ENCODE measurements at regions not wholly inside any gene's neighbourhood (a gene's known extent, or its start where the extent isn't known, plus 50 kb on each side); places are given as distances from the start of the nearest gene placed in this dataset.

- no peaks in the 10 kb centered on the region for H3K36me3 ChIP-seq
- no peak overlapping the region for H3K27ac ChIP-seq (replicated peaks in 1 of 4)
- no peak for DNase-seq (ENCODE audit: extremely low spot score)
- H3K4me3 ChIP-seq: no peak overlapping the region
- no peaks in the 10 kb centered on the region for H3K27me3 ChIP-seq
- 72% methylated on average over 5 of the region's 5 CpGs for WGBS
- H3K9me3 ChIP-seq: no peaks in the 10 kb centered on the region
- H3K4me1 ChIP-seq: no peaks in the 10 kb centered on the region
- intact Hi-C loops (cut with DNase I): no loop called here
- TF ChIP-seq CTCF (IDR thresholded peaks at IDR 0.05) (no peak), EP300 (IDR thresholded peaks at IDR 0.05) (no peak), POLR2AphosphoS5 (IDR thresholded peaks at IDR 0.05) (no peak), POLR2A (IDR thresholded peaks at IDR 0.05; ENCODE audit: low read depth) (no peak)
Observed at GRCh38 chr3:65200310-65200970, 512.6 kb upstream of the ADAMTS9 start.

DNA sequence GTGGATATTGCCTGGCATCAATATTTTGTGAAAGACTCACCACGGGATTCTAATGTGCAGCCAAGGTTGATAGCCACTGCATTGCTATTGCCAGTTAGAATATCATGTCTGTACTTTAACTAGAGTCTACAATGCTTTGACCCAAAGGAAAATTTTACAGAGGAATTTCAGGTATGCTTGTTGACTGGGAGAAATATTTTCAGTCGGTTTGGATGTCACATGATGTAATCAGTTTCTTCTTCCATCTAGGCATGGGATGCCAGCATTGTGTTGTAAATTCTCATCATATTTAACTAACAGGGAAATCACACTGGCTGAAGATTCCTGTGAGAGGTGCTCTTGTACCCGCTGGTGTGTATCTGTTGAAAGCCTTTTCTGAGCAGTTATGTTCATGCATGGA lies 508.9 kb upstream of the ADAMTS9 start:
- 45% methylated on average over 2 of the region's 3 CpGs for WGBS

DNA sequence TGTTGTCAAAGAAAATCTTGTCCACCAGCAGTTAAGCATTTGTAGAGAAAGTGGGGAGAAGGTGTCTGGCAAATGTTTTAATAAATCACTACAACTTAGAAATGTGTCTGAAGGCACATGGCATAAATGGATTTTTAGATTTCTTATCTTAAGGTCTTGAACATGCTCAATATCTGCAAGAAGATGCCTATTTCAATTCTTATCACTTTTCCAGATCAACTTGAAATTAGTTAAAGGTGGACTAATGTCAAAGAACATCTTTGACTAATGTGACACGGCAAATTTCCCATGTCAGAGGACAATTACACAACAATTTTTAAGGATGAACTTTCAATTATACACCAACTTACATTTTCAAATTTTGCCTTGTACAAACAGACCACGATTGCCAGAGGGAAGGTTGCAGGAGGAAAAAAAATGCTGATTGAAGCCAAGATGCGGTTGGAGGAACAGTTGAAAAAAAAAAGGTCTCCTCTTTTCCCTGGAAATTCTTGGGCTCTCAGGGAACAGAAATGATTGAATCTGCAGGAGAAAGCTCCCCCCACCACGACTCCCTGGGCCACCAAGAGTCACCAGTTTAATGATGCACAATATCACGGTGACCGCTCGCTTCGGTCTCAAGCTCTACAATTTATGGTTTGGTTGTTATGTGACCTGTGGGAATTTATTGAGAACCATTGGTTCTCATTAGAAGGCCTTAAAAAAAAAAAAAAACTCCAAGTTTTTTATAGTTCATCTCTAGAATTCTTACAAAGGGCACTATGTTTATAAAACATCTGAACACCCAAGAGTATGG lies 507.6 kb upstream of the ADAMTS9 start:
- TF ChIP-seq EP300 (IDR thresholded peaks at IDR 0.05) (no peak), POLR2AphosphoS5 (IDR thresholded peaks at IDR 0.05) (no peak)
- H3K4me3 ChIP-seq: no peak overlapping the region
- H3K36me3 ChIP-seq: no peaks in the 10 kb centered on the region
- DNase-seq (ENCODE audit: extremely low spot score): no peak
- H3K27me3 ChIP-seq: no peaks in the 10 kb centered on the region
- intact Hi-C loops (cut with DNase I): no loop called here
- H3K27ac ChIP-seq (replicated peaks in 1 of 4): no peak overlapping the region
- 71% methylated on average over 8 of the region's 8 CpGs for WGBS
- H3K4me1 ChIP-seq: no peaks in the 10 kb centered on the region
- no peaks in the 10 kb centered on the region for H3K9me3 ChIP-seq

More for the DNA sequence above, 508.9 kb upstream of the ADAMTS9 start:
- no peak overlapping the region for H3K27ac ChIP-seq (replicated peaks in 1 of 4)
- no peaks in the 10 kb centered on the region for H3K36me3 ChIP-seq
- TF ChIP-seq CTCF (IDR thresholded peaks at IDR 0.05) (no peak), EP300 (IDR thresholded peaks at IDR 0.05) (no peak)
- no peak overlapping the region for H3K4me3 ChIP-seq
- H3K9me3 ChIP-seq: no peaks in the 10 kb centered on the region
- H3K27me3 ChIP-seq: no peaks in the 10 kb centered on the region
- H3K4me1 ChIP-seq: no peaks in the 10 kb centered on the region
- DNase-seq (ENCODE audit: extremely low spot score): no peak
- intact Hi-C loops (cut with DNase I): no loop called here

GRCh38 chr3:65194744-65195143 lies 506.9 kb upstream of the ADAMTS9 start:
- Histone ChIP-seq H3K9me3 (no peaks in the 10 kb centered on the region), H3K36me3 (no peaks in the 10 kb centered on the region), H3K4me3 (no peak overlapping the region), H3K27me3 (no peaks in the 10 kb centered on the region), H3K4me1 (no peaks in the 10 kb centered on the region), H3K27ac (replicated peaks in 1 of 4) (no peak overlapping the region)
- WGBS: 91% methylated on average over 4 of the region's 4 CpGs
- intact Hi-C loops (cut with DNase I): no loop called here
- no peak for DNase-seq (ENCODE audit: extremely low spot score)
- TF ChIP-seq POLR2AphosphoS5 (IDR thresholded peaks at IDR 0.05): no peak

GRCh38 chr3:65194047-65194714 lies 506.4 kb upstream of the ADAMTS9 start:
- intact Hi-C loops (cut with DNase I): no loop called here
- Histone ChIP-seq H3K4me1 (no peaks in the 10 kb centered on the region), H3K27ac (replicated peaks in 1 of 4) (no peak overlapping the region), H3K36me3 (no peaks in the 10 kb centered on the region), H3K9me3 (no peaks in the 10 kb centered on the region), H3K27me3 (no peaks in the 10 kb centered on the region), H3K4me3 (no peak overlapping the region)
- TF ChIP-seq POLR2AphosphoS5 (IDR thresholded peaks at IDR 0.05): no peak
- no peak for TF ChIP-seq POLR2A (IDR thresholded peaks at IDR 0.05; ENCODE audit: low read depth)
- no peak for TF ChIP-seq CTCF (IDR thresholded peaks at IDR 0.05)
- TF ChIP-seq EP300 (IDR thresholded peaks at IDR 0.05): no peak
- WGBS: 94% methylated on average over 6 of the region's 6 CpGs
- DNase-seq (ENCODE audit: extremely low spot score): no peak
